ENCODE measurements at regions not wholly inside any gene's neighbourhood (a gene's known extent, or its start where the extent isn't known, plus 50 kb on each side); places are given as distances from the start of the nearest gene placed in this dataset.

DNA sequence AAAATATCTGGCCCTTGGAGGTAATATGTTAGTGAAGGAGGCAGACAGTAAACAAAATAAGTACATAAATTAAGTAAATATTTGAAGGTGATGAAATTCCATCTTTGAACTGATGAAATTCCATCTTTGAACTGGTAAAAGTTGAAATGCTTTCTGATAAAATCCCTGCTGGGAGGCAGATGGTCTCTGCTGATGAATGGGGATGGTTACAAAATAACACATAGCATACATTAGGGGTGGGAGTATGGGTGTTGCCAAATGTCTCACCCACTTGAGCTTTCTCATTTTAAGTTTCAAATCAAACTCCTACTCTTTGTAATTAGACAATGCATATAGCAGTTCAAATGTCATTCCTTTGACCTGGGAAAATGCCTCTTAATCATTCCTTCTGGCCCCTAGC lies 77.5 kb upstream of the SORCS3 start:
- H3K79me2 ChIP-seq (ENCODE audit: insufficient read depth, low read length) = no peaks in the 10 kb centered on the region
- no peaks in the 10 kb centered on the region for H3K27me3 ChIP-seq (ENCODE audit: insufficient read depth, low read length, poor library complexity, severe bottlenecking)
- no peaks in the 10 kb centered on the region for H3F3A ChIP-seq (ENCODE audit: low read depth)
- H4K20me1 ChIP-seq (ENCODE audit: insufficient read depth, low read length, poor library complexity, severe bottlenecking) = no peaks in the 10 kb centered on the region
- H2AFZ ChIP-seq (ENCODE audit: low read length) = no peak overlapping the region
- no peak for TF ChIP-seq EZH2phosphoT487 (IDR thresholded peaks at IDR 0.05; ENCODE audit: borderline replicate concordance)
- TF ChIP-seq, protein P1, sequence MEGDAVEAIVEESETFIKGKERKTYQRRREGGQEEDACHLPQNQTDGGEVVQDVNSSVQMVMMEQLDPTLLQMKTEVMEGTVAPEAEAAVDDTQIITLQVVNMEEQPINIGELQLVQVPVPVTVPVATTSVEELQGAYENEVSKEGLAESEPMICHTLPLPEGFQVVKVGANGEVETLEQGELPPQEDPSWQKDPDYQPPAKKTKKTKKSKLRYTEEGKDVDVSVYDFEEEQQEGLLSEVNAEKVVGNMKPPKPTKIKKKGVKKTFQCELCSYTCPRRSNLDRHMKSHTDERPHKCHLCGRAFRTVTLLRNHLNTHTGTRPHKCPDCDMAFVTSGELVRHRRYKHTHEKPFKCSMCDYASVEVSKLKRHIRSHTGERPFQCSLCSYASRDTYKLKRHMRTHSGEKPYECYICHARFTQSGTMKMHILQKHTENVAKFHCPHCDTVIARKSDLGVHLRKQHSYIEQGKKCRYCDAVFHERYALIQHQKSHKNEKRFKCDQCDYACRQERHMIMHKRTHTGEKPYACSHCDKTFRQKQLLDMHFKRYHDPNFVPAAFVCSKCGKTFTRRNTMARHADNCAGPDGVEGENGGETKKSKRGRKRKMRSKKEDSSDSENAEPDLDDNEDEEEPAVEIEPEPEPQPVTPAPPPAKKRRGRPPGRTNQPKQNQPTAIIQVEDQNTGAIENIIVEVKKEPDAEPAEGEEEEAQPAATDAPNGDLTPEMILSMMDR (conservative IDR thresholded peaks at IDR 0.05; ENCODE audit: low read length) = no peak
- no peaks in the 10 kb centered on the region for H3K9me3 ChIP-seq (ENCODE audit: insufficient read depth, low read depth, low read length)
- H3K4me2 ChIP-seq (ENCODE audit: low read depth, low read length, poor library complexity, severe bottlenecking) = no peak overlapping the region
- no peaks in the 10 kb centered on the region for H3K9me2 ChIP-seq (replicated peaks; ENCODE audit: low read depth, low read length)
- H3K4me3 ChIP-seq (ENCODE audit: low read length, poor library complexity, severe bottlenecking) = no peak overlapping the region
- H3K36me3 ChIP-seq (ENCODE audit: insufficient read depth, low read length) = no peaks in the 10 kb centered on the region
- no peaks in the 10 kb centered on the region for H3K4me1 ChIP-seq (ENCODE audit: insufficient read depth, low read length, poor library complexity, severe bottlenecking)
- no peak overlapping the region for H3K9ac ChIP-seq (ENCODE audit: low read depth, low read length, poor library complexity, severe bottlenecking)

DNA sequence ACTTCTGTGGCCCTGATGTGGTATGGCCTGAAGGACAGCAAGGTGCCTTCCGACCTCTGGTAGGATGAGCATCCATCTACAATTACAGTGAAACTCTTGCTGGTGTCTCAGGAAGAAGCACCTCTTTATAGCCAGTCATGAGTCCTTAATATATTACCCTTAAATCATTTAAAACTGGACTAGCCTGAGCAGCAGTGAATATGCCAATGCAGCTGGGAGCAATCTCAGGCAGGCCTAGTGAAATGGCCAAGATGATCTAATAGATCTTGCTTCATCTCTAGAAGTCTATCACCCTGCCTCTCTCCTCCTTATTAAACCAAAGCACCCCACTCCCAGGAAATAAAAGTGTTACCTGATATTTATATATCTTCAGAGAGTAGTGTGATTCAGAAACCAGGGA lies 66.7 kb upstream of the SORCS3 start:
- Histone ChIP-seq H3K4me3 (ENCODE audit: low read length, poor library complexity, severe bottlenecking) (no peak overlapping the region), H4K20me1 (ENCODE audit: insufficient read depth, low read length, poor library complexity, severe bottlenecking) (no peaks in the 10 kb centered on the region), H3K27me3 (ENCODE audit: insufficient read depth, low read length, poor library complexity, severe bottlenecking) (no peaks in the 10 kb centered on the region), H3K79me2 (ENCODE audit: insufficient read depth, low read length) (no peaks in the 10 kb centered on the region), H2AFZ (ENCODE audit: low read length) (no peak overlapping the region), H3K4me1 (ENCODE audit: insufficient read depth, low read length, poor library complexity, severe bottlenecking) (no peaks in the 10 kb centered on the region), H3K4me2 (ENCODE audit: low read depth, low read length, poor library complexity, severe bottlenecking) (no peak overlapping the region), H3F3A (ENCODE audit: low read depth) (no peaks in the 10 kb centered on the region), H3K36me3 (ENCODE audit: insufficient read depth, low read length) (no peaks in the 10 kb centered on the region), H3K9me3 (ENCODE audit: insufficient read depth, low read depth, low read length) (0 out of 2 replicates have a peak, but pooled peaks cover 3% of the 10 kb centered on the region), H3K9me2 (replicated peaks; ENCODE audit: low read depth, low read length) (no peaks in the 10 kb centered on the region), H3K9ac (ENCODE audit: low read depth, low read length, poor library complexity, severe bottlenecking) (no peak overlapping the region)
- no peak for TF ChIP-seq EZH2phosphoT487 (IDR thresholded peaks at IDR 0.05; ENCODE audit: borderline replicate concordance)
- TF ChIP-seq, protein P1 (conservative IDR thresholded peaks at IDR 0.05; ENCODE audit: low read length) = no peak

DNA sequence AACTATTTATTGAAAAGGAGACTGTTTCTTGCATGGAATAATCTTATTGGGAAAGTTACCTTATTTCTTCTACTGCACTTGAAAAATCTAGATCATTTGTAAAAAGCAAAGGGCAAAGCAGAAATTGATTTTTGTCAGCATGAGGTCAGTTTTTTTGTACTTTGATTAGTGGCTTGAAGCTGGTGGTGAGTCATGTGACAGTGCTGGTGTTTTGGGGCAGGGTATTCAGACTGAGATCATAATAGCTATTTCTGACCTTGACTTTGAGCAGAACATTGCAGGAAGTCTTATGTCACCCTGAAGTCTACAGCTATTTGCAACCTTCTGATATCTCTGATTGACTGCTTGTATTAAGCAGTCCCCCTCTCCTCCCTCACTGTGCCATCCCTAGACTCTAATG lies 66.3 kb upstream of the SORCS3 start:
- no peaks in the 10 kb centered on the region for H3K79me2 ChIP-seq (ENCODE audit: insufficient read depth, low read length)
- TF ChIP-seq, protein P1 (conservative IDR thresholded peaks at IDR 0.05; ENCODE audit: low read length) = no peak
- TF ChIP-seq EZH2phosphoT487 (IDR thresholded peaks at IDR 0.05; ENCODE audit: borderline replicate concordance) = no peak
- H4K20me1 ChIP-seq (ENCODE audit: insufficient read depth, low read length, poor library complexity, severe bottlenecking) = no peaks in the 10 kb centered on the region
- H2AFZ ChIP-seq (ENCODE audit: low read length) = no peak overlapping the region
- no peaks in the 10 kb centered on the region for H3K27me3 ChIP-seq (ENCODE audit: insufficient read depth, low read length, poor library complexity, severe bottlenecking)
- no peak overlapping the region for H3K4me2 ChIP-seq (ENCODE audit: low read depth, low read length, poor library complexity, severe bottlenecking)
- no peaks in the 10 kb centered on the region for H3F3A ChIP-seq (ENCODE audit: low read depth)
- no peaks in the 10 kb centered on the region for H3K9me2 ChIP-seq (replicated peaks; ENCODE audit: low read depth, low read length)
- no peak overlapping the region for H3K4me3 ChIP-seq (ENCODE audit: low read length, poor library complexity, severe bottlenecking)
- H3K36me3 ChIP-seq (ENCODE audit: insufficient read depth, low read length) = no peaks in the 10 kb centered on the region
- 0 out of 2 replicates have a peak, but pooled peaks cover under 1% of the 10 kb centered on the region for H3K9me3 ChIP-seq (ENCODE audit: insufficient read depth, low read depth, low read length)
- H3K4me1 ChIP-seq (ENCODE audit: insufficient read depth, low read length, poor library complexity, severe bottlenecking) = no peaks in the 10 kb centered on the region
- no peak overlapping the region for H3K9ac ChIP-seq (ENCODE audit: low read depth, low read length, poor library complexity, severe bottlenecking)

Measured in Loucy (cell line).